Lung microvascular endothelial cell (primary cell): ENCODE measurements at regions not wholly inside any gene's neighbourhood (a gene's known extent, or its start where the extent isn't known, plus 50 kb on each side); places are given as distances from the start of the nearest gene placed in this dataset.
"Not testable (repeated sequence)": the region's sequence is repeated elsewhere in the genome, so short reads cannot be mapped to it uniquely, and the experiment has no call there.

Experiments
- DNase-seq, 2 donors: peaks; one replicate each; pipeline versions ENCODE4 v3.0.0 to v3.0.0-alpha.2; 2010; ENCODE audit warnings: low read depth in 2 of 2

- DNase-seq = no peak
Measured at GRCh38 chr3:69490235-69490634, 104.3 kb upstream of the FRMD4B start.

- DNase-seq = no peak
Measured at GRCh38 chr3:69488026-69488425, 102.1 kb upstream of the FRMD4B start.

GRCh38 chr3:69485489-69485888 lies 99.6 kb upstream of the FRMD4B start:
- DNase-seq = no peak

- DNase-seq = no peak
Measured at GRCh38 chr3:69484507-69485393, 98.9 kb upstream of the FRMD4B start.

GRCh38 chr3:69483449-69483848 lies 97.6 kb upstream of the FRMD4B start:
- DNase-seq = no peak

- DNase-seq = not testable (repeated sequence)
Measured at GRCh38 chr3:69480986-69481385, 95.1 kb upstream of the FRMD4B start.

GRCh38 chr3:69474186-69474585 lies 88.3 kb upstream of the FRMD4B start:
- DNase-seq = peak in 1 of 2 donors; percentile 14

- no peak for DNase-seq
Measured at GRCh38 chr3:69472093-69472492, 86.2 kb upstream of the FRMD4B start.

- DNase-seq = peak in 1 of 2 donors; percentile 62
Measured at GRCh38 chr3:69463531-69463930, 77.6 kb upstream of the FRMD4B start.

GRCh38 chr3:69462826-69463100 lies 76.9 kb upstream of the FRMD4B start:
- DNase-seq = peak in 1 of 2 donors; percentile 78

GRCh38 chr3:69462022-69462825 lies 76.3 kb upstream of the FRMD4B start:
- DNase-seq = peak in 1 of 2 donors; percentile 67

- DNase-seq = no peak
Measured at GRCh38 chr3:69460034-69460433, 74.1 kb upstream of the FRMD4B start.

GRCh38 chr3:69458803-69459365 lies 73.0 kb upstream of the FRMD4B start:
- DNase-seq = peak in 1 of 2 donors; percentile 80

- DNase-seq = no peak
Measured at GRCh38 chr3:69456631-69457030, 70.7 kb upstream of the FRMD4B start.

- no peak for DNase-seq
Measured at GRCh38 chr3:69454204-69454787, 68.4 kb upstream of the FRMD4B start.

GRCh38 chr3:69452295-69452694 lies 66.4 kb upstream of the FRMD4B start:
- no peak for DNase-seq

GRCh38 chr3:69451594-69451993 lies 65.7 kb upstream of the FRMD4B start:
- peak in 1 of 2 donors; percentile 33 for DNase-seq

- DNase-seq = no peak
Measured at GRCh38 chr3:69448877-69449276, 63.0 kb upstream of the FRMD4B start.

GRCh38 chr3:69446402-69447072 lies 60.6 kb upstream of the FRMD4B start:
- no peak for DNase-seq

GRCh38 chr3:69445498-69445897 lies 59.6 kb upstream of the FRMD4B start:
- DNase-seq = no peak

- peak in 1 of 2 donors; percentile 34 for DNase-seq
Measured at GRCh38 chr3:69445024-69445423, 59.1 kb upstream of the FRMD4B start.
